HG03354 (cell line): ENCODE measurements at regions not wholly inside any gene's neighbourhood (a gene's known extent, or its start where the extent isn't known, plus 50 kb on each side); places are given as distances from the start of the nearest gene placed in this dataset.
A peak's percentile ranks its signal among the peaks of the same experiment; 100 is the strongest.

ENCODE experiments used
- ATAC-seq: cut with Tn5 transposase; IDR thresholded peaks from one replicate; pipeline ENCODE4 v1.9.1; 2021; ENCODE audit warnings: mild to moderate bottlenecking; ENCODE audit not compliant: unreplicated experiment, poor library complexity, severe bottlenecking

GRCh38 chr6:97665446-97665845, 382.4 kb upstream of the MMS22L start:
- ATAC-seq, result no peak

- no peak for ATAC-seq
These were observed 383.9 kb upstream of the MMS22L start for GRCh38 chr6:97666889-97667288.

- peak; percentile 54 for ATAC-seq
These were observed 385.7 kb upstream of the MMS22L start for GRCh38 chr6:97668716-97669115.

DNA sequence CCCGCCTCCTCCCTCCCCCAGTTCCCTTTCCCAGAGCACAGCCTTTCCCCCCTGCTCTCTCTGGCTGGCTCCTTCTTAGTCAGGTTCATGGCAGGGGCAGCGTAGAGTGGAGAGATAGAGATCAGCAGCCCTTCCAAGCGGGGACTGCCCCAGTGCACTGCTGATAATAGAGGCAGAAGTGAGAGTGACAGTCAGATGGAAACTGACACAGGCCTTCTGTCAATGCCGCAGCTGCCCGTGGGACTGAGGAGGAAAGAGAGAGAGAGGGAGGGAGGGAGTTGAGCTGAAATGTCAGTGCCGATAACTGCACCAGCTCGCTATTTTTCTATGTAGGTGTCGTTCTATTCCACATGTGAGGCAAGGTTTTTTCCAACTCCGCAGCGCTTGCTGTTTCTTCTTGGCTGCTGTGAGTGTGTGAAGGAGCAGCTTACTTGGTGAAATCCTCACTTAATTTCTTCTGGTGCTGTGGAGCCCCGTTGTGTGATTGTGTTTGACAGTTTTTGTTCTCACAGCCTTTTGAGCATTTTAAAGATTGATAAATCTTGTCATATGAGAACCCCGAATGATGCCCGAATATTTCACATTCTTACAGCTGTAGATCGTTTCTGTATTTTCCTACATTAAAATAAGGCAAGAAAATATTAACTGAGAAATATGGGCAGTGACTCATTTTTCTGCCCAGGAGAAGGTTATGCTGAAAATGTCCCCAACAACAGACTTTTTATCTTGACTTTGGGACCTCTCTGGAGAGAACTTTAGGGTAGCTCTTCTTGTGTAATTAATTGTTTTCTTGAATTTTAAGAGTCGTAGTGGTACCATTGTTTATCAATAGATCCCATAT, 386.4 kb upstream of the MMS22L start:
- ATAC-seq, result peak; percentile 99

- ATAC-seq, result no peak
These were observed 391.8 kb upstream of the MMS22L start for GRCh38 chr6:97674802-97675201.

DNA sequence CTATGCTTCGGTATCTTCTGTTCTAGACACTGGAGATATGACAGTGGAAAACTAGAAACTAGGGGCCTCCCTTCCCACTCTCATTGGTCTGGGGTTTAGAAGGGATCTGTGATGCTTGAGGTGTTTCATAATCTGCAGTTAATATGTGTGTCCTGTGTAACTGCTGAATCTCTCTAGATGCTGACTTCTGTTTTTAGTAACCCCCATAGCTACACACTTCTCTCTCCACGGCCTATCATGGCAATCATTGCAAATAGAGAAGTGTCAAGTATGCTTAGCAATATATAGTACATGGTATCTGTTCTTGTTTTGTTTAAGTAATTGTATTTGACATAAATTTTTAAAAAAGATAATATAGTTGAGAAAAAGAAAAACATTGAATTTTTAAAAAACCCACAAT, 394.6 kb upstream of the MMS22L start:
- ATAC-seq, result no peak

DNA sequence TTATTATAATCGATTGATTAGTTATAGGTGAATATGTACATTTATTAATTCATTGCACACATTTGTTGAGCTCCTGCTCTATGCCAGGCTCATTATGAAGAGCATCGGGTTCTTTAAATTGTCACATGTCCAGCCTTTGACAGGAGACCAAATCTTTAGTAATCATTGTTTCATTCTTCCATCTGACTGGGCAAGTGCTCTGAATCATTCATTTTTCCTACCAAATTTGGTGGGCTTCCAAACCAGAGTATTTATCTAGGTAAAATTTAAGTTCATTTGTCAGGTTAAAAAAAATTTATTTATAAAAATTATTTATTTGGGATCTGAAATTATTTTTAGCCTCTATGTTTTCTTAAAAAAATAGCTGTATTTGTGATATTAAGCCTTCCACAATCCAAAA, 404.9 kb upstream of the MMS22L start:
- ATAC-seq, result no peak

DNA sequence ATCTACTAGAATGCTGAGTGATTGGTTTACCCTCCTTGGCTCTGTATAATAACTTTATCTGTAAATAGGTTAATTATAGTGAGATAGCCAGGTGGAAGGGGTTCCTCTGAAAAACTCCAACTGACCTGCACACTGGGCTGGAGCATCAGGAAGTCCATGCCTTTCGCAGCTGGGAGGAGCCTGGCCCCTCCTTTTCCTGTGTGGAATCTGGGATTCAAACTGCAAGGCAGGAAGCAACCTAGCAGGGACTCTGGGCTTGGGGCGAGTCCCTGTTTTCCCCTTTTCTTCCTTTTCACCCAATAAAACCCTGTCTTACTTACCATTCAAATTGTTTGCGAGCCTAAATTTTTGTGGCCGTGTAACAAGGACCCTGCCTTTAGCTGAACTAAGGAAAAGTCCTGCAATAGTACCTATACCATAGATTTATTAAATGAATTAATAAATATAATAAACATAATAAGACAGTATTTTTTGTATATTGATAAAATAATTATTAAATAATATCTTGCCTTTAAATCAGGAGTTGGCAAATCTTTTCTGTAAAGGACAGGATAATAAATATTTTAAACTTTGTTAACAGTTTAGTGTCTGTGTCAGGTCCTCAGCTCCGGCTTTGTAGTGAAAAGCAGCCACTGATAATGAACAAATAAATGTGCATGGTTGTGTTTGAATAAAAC, 406.2 kb upstream of the MMS22L start:
- ATAC-seq, result no peak

- ATAC-seq, result no peak
These were observed 414.4 kb upstream of the MMS22L start for GRCh38 chr6:97697456-97697855.

DNA sequence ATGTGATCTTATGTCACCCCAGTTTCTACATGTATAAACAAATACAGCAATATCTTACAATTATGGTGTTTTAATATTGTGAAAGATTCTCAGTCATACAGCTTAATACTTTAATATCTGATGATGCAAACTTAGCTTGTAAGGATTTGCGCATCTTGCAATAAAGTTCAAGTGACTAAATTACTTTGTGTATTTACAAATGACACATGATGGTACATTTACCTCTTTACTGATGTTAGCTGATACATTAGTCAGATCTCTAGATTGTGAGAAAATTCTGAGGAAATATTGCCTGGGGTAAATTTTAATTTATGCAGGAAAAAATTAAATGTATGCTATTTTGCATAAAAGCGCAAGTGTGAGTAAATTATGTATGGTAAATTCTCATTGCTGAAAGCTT, 418.8 kb upstream of the MMS22L start:
- ATAC-seq, result no peak

DNA sequence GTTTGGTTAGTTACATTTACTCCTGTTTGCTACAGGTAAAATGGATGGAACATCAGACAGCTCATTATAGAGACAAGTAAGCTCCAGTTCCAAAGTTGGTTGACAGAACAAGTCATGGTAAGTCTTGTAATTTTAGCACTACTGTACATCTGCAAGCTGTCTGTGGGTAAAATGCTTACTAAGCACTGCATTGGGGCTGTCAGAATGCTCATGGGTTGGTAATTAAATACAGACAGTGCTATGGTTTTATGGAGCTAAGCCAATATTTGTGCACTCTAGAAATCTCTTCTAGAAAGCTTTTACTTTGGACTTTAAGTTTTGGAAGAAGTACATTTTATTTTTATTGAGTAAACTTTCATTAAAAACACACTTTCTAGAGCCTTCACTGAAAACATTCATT, 419.2 kb upstream of the MMS22L start:
- no peak for ATAC-seq

- ATAC-seq, result no peak
These were observed 420.6 kb upstream of the MMS22L start for GRCh38 chr6:97703661-97704060.

- no peak for ATAC-seq
These were observed 422.6 kb upstream of the MMS22L start for GRCh38 chr6:97705568-97705967.

GRCh38 chr6:97712751-97713150, 429.7 kb upstream of the MMS22L start:
- no peak for ATAC-seq

- no peak for ATAC-seq
These were observed 431.8 kb upstream of the MMS22L start for GRCh38 chr6:97714772-97715171.

DNA sequence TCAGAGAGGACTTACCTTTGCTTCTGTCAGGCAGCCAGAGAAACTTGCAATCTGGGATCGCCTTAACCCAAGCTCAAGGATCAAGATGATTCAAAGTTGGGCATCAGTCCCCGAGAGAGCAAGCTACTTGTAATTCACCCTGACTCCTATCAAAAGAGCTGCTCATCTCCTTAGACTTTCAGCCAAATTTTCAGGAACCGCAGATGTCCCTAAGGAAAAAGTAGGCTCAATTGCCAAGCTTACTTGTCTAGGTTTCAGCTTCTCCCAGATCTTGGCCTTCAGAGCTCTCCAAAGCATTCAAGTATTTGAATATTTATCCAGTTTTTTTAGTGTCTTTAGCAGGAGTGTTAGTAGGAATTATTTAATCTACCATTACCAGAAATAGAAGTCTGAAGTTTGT, 434.1 kb upstream of the MMS22L start:
- ATAC-seq, result no peak

DNA sequence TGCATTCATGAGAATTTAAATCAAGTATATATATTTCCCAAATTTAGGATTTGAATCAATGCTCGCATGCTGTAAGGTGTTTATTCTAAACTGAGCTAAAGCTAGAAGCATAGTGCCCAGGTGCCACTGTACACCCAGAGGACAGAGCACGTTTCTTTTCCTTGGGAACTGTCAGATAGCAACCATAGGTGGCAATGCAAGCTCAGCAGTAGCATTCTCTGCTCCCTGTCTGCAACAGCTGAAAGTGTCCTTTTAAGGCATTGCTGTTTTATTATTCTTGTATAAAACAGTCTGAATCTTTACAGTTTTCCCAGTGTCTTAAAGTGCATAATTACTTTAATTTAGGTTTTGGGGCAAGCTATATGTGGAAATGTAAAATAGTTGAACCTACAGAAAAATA, 443.4 kb upstream of the MMS22L start:
- ATAC-seq, result no peak

GRCh38 chr6:97732045-97732444, 449.0 kb upstream of the MMS22L start:
- no peak for ATAC-seq

DNA sequence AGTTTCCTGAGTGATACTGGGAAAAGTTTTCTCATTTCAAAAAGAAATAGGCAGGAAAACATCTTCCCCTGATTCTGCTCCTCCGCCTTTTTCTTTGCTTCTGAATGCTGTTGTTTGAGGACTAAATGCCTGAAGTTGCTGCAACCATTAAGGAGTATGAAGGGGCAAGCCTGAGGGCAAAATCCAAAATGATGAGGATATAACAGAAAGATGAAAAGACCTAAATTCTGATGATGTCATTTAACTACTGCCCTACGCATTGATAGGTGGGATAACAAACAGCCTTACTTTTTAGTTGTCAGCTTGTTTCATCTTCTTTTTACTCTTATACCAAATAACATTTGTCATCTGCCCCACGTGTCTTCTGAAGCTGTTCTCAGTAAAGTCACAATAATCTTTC, 474.6 kb upstream of the MMS22L start:
- no peak for ATAC-seq

- no peak for ATAC-seq
These were observed 482.4 kb upstream of the MMS22L start for GRCh38 chr6:97765461-97765860.

DNA sequence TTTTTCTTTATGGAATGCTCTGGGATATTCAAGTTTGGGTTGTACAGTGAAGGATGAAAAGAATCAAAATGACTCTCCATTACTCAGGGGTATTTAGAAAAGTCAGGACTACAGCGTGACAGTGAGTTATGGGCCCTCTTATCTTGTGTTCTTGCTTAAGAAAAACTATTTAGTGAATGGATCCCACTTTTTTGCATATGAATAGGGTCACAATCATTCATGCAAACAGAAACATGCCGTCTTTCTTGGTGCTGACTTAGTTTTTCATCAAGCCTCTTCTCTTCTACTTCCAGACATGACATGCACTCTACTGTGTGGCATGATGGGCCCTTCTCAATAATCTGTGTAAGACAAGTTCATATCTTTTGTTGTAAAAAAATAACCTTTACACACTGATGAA, 488.4 kb upstream of the MMS22L start:
- no peak for ATAC-seq
